ENCODE measurements at regions not wholly inside any gene's neighbourhood (a gene's known extent, or its start where the extent isn't known, plus 50 kb on each side); places are given as distances from the start of the nearest gene placed in this dataset.
"Not testable (repeated sequence)": the region's sequence is repeated elsewhere in the genome, so short reads cannot be mapped to it uniquely, and the experiment has no call there.

GRCh38 chr6:23797041-23797440, 329.0 kb upstream of the NRSN1 start:
- no peaks in the 10 kb centered on the region for H3K27me3 Mint-ChIP-seq (ENCODE audit: low read depth)
- H3K27ac Mint-ChIP-seq = no peak overlapping the region
- TF ChIP-seq ZNF219 (CRISPR knock-in tag; IDR thresholded peaks at IDR 0.05; ENCODE audit: borderline replicate concordance) (no peak), ATF1 (CRISPR knock-in tag; IDR thresholded peaks at IDR 0.05) (no peak), EMX1 (CRISPR knock-in tag; IDR thresholded peaks at IDR 0.05) (no peak), NFYB (CRISPR knock-in tag; conservative IDR thresholded peaks at IDR 0.05; ENCODE audit: low read depth) (no peak), GTF2I (CRISPR knock-in tag; conservative IDR thresholded peaks at IDR 0.05) (no peak), E2F5 (CRISPR knock-in tag; IDR thresholded peaks at IDR 0.05) (no peak), GRHL2 (CRISPR knock-in tag; IDR thresholded peaks at IDR 0.05; ENCODE audit: insufficient replicate concordance, severe bottlenecking) (no peak), AR (CRISPR knock-in tag; IDR thresholded peaks at IDR 0.05) (no peak), ATF3 (CRISPR knock-in tag; conservative IDR thresholded peaks at IDR 0.05) (no peak), CREM (CRISPR knock-in tag; IDR thresholded peaks at IDR 0.05) (no peak), ZNF121 (CRISPR knock-in tag; IDR thresholded peaks at IDR 0.05) (no peak), ZNF532 (CRISPR knock-in tag; IDR thresholded peaks at IDR 0.05; ENCODE audit: borderline replicate concordance) (no peak), HMGA2 (CRISPR knock-in tag; IDR thresholded peaks at IDR 0.05) (no peak), FOXP1 (CRISPR knock-in tag; IDR thresholded peaks at IDR 0.05; ENCODE audit: borderline replicate concordance) (no peak), IRF2 (CRISPR knock-in tag; IDR thresholded peaks at IDR 0.05; ENCODE audit: borderline replicate concordance, low read depth) (no peak), CREB1 (CRISPR knock-in tag; IDR thresholded peaks at IDR 0.05) (no peak), JAZF1 (CRISPR knock-in tag; IDR thresholded peaks at IDR 0.05) (no peak), NFATC4 (CRISPR knock-in tag; IDR thresholded peaks at IDR 0.05) (no peak), PRDM15 (CRISPR knock-in tag; IDR thresholded peaks at IDR 0.05) (no peak), ELF4 (CRISPR knock-in tag; IDR thresholded peaks at IDR 0.05; ENCODE audit: low read depth) (no peak)
- H3K9me3 Mint-ChIP-seq = no peaks in the 10 kb centered on the region
- CTCF ChIA-PET = interaction anchor here (0.5 kb wide), 1 partner anchor 367 kb away, joined by 3 read pairs; no protein-coding TSS in a partner anchor
- ATAC-seq = no peak
- H3K4me3 Mint-ChIP-seq = no peak overlapping the region
- POLR2A ChIA-PET = no interaction called here
- no peak for DNase-seq (ENCODE audit: low spot score)
- no peaks in the 10 kb centered on the region for H3K4me1 Mint-ChIP-seq
- no peaks in the 10 kb centered on the region for H3K36me3 Mint-ChIP-seq

- ATAC-seq; H3K4me1 Mint-ChIP-seq; H3K4me3 Mint-ChIP-seq; H3K27me3 Mint-ChIP-seq (ENCODE audit: low read depth); H3K27ac Mint-ChIP-seq; CTCF ChIA-PET; POLR2A ChIA-PET; DNase-seq (ENCODE audit: low spot score): not testable (repeated sequence)
- peaks cover 19% of the 10 kb centered on the region for H3K36me3 Mint-ChIP-seq
- H3K9me3 Mint-ChIP-seq = peaks cover 26% of the 10 kb centered on the region
Measured at GRCh38 chr6:23804289-23804688, 321.7 kb upstream of the NRSN1 start.

- H3K36me3 Mint-ChIP-seq; CTCF ChIA-PET; POLR2A ChIA-PET; ATAC-seq; DNase-seq (ENCODE audit: low spot score); H3K4me1 Mint-ChIP-seq; H3K27ac Mint-ChIP-seq; H3K27me3 Mint-ChIP-seq (ENCODE audit: low read depth); H3K4me3 Mint-ChIP-seq: not testable (repeated sequence)
- peaks cover 24% of the 10 kb centered on the region for H3K9me3 Mint-ChIP-seq
Measured at GRCh38 chr6:23821141-23821540, 304.9 kb upstream of the NRSN1 start.
